ENCODE measurements at regions not wholly inside any gene's neighbourhood (a gene's known extent, or its start where the extent isn't known, plus 50 kb on each side); places are given as distances from the start of the nearest gene placed in this dataset.

DNA sequence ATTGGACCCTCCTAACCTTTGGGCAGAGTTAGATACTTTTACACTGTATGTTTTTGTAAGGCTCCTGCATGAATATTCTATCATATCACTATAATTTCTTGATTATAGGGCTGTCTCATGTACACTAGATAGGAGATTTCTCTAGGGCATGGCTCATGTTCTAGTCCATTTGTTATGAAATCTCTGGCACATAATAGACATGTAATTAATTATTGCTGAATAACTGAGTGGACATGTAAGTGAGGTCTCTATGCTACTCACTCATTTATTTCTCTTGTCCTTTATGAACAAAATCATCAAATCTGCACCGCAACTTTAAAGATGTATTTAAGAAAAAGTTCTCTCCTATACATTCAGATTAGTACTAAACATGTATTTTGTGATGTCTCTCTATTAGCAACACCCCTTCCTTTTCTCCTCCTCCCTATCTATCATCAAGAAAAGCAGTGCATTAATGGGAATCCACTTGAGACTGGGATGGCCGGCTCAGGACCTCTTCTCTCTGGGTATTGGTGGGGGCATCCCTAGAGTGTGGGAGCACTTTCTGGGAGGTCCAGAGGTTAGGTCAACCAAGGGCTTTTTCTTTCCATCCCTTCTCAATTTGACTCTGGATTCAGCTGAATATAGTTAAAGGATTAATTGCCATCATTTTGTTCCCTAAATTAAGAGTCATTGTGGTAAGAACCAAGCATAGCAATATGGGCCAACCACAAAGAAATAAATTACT, 168.0 kb upstream of the HMGA2 start:
- Histone ChIP-seq H2AFZ (ENCODE audit: low read depth, low read length, poor library complexity, severe bottlenecking) (no peak overlapping the region), H3K9me3 (ENCODE audit: control insufficient read depth in 1 of 2, insufficient read depth in 1 of 2, low read depth in 1 of 2, low read length in 2 of 2) (no peaks in the 10 kb centered on the region), H3K4me1 (ENCODE audit: control insufficient read depth in 1 of 2, insufficient read depth in 2 of 2, low read length in 2 of 2) (peaks cover 47 to 72% of the 10 kb centered on the region in 2 experiments), H3K9me2 (ENCODE audit: insufficient read depth) (no peaks in the 10 kb centered on the region), H4K20me1 (ENCODE audit: insufficient read depth) (no peaks in the 10 kb centered on the region), H3K36me3 (ENCODE audit: control insufficient read depth in 1 of 2, insufficient read depth in 2 of 2, low read length in 2 of 2) (no peaks in the 10 kb centered on the region), H3K4me2 (ENCODE audit: low read length) (peak overlapping the region; percentile 57), H3K27me3 (ENCODE audit: insufficient read depth, low read length) (no peaks in the 10 kb centered on the region), H3K27ac (ENCODE audit: low read depth, low read length) (peak overlapping the region; percentile 100), H3K4me3 (replicated peaks in 1 of 2; ENCODE audit: low read depth in 1 of 2, low read length in 2 of 2) (no peak overlapping the region), H3K79me2 (ENCODE audit: insufficient read depth, low read length) (no peaks in the 10 kb centered on the region), H3K9ac (ENCODE audit: low read length) (peak overlapping the region; percentile 58)
- ATAC-seq (peak; percentile 68), DNase-seq (ENCODE audit: low read depth, low spot score) (no peak)
- intact Hi-C loops (cut with micrococcal nuclease) = loop anchor here (2.0 kb wide), 3 partner anchors 54 to 168 kb away; partner anchors contain the start of gene HMGA2
- ChIA-PET POLR2A (interaction anchor here (0.9 to 2.3 kb wide), 10 partner anchors 8 to 350 kb away, joined by 3 to 15 read pairs (median 5); partner anchors contain the start of gene HMGA2), RAD21 (ENCODE audit: low non-redundant PET in 1 of 2, low total read pairs in 2 of 2, uncharacterized antibody in 2 of 2, unreplicated experiment in 2 of 2) (interaction anchor here in 1 of 2 experiments (1.0 kb wide), 1 partner anchor 54 kb away, joined by 3 read pairs; no protein-coding TSS in a partner anchor), CTCF (interaction anchor here (2.5 kb wide), 1 partner anchor 54 kb away, joined by 10 read pairs; no protein-coding TSS in a partner anchor)
- BruUV-seq (replicated peaks) = TSS peak; percentile 72
- no peak for TF ChIP-seq ELF1 (IDR thresholded peaks at IDR 0.05; ENCODE audit: borderline replicate concordance, low read depth)
- TF ChIP-seq CTCF (IDR thresholded peaks at IDR 0.05 in 2 of 3, conservative IDR thresholded peaks at IDR 0.05 in 1 of 3; ENCODE audit: borderline replicate concordance in 1 of 3, insufficient read depth in 1 of 3, low read depth in 2 of 3, low read length in 2 of 3) = no peak
- 0 out of 2 replicates have a peak, but pooled peaks have one; percentile 46 for TF ChIP-seq CEBPB (IDR thresholded peaks at IDR 0.05; ENCODE audit: low read depth)

- Histone ChIP-seq H3K9me3 (ENCODE audit: control insufficient read depth in 1 of 2, insufficient read depth in 1 of 2, low read depth in 1 of 2, low read length in 2 of 2) (no peaks in the 10 kb centered on the region), H3K4me1 (ENCODE audit: control insufficient read depth in 1 of 2, insufficient read depth in 2 of 2, low read length in 2 of 2) (peaks cover 47 to 72% of the 10 kb centered on the region in 2 experiments), H3K79me2 (ENCODE audit: insufficient read depth, low read length) (no peaks in the 10 kb centered on the region), H4K20me1 (ENCODE audit: insufficient read depth) (no peaks in the 10 kb centered on the region), H3K9ac (ENCODE audit: low read length) (peak overlapping the region; percentile 58), H3K27me3 (ENCODE audit: insufficient read depth, low read length) (no peaks in the 10 kb centered on the region), H3K4me2 (ENCODE audit: low read length) (peak overlapping the region; percentile 57), H3K36me3 (ENCODE audit: control insufficient read depth in 1 of 2, insufficient read depth in 2 of 2, low read length in 2 of 2) (no peaks in the 10 kb centered on the region), H3K9me2 (ENCODE audit: insufficient read depth) (no peaks in the 10 kb centered on the region), H3K4me3 (replicated peaks in 1 of 2; ENCODE audit: low read depth in 1 of 2, low read length in 2 of 2) (no peak overlapping the region), H2AFZ (ENCODE audit: low read depth, low read length, poor library complexity, severe bottlenecking) (no peak overlapping the region), H3K27ac (ENCODE audit: low read depth, low read length) (peak overlapping the region; percentile 100)
- DNase-seq (ENCODE audit: low read depth, low spot score) = peak; percentile 97
- ChIA-PET POLR2A (interaction anchor here (0.9 to 2.3 kb wide), 14 partner anchors 9 to 350 kb away, joined by 3 to 15 read pairs (median 4); partner anchors contain the start of gene HMGA2), CTCF (interaction anchor here (1.2 to 2.5 kb wide), 2 partner anchors 54 to 100 kb away, joined by 4 to 10 read pairs; no protein-coding TSS in a partner anchor), RAD21 (ENCODE audit: low non-redundant PET in 1 of 2, low total read pairs in 2 of 2, uncharacterized antibody in 2 of 2, unreplicated experiment in 2 of 2) (interaction anchor here in 1 of 2 experiments (1.0 kb wide), 1 partner anchor 54 kb away, joined by 3 read pairs; no protein-coding TSS in a partner anchor)
- BruUV-seq (replicated peaks) = no TSS peak
- intact Hi-C loops (cut with micrococcal nuclease) = loop anchor here (1.0 to 2.0 kb wide), 4 partner anchors 54 to 168 kb away; partner anchors contain the start of gene HMGA2
- peak; percentile 84 for ATAC-seq
- no peak for TF ChIP-seq POLR2A (IDR thresholded peaks at IDR 0.05; ENCODE audit: borderline replicate concordance, extremely low read depth, insufficient read depth, insufficient read length)
- TF ChIP-seq POLR2AphosphoS5 (IDR thresholded peaks at IDR 0.05; ENCODE audit: low read depth, low read length) = peak; percentile 67
- TF ChIP-seq SRF (IDR thresholded peaks at IDR 0.05; ENCODE audit: low read depth) = peak; percentile 91
- TF ChIP-seq EZH2phosphoT487 (IDR thresholded peaks at IDR 0.05; ENCODE audit: borderline replicate concordance) = no peak
- TF ChIP-seq YY1 (IDR thresholded peaks at IDR 0.05; ENCODE audit: extremely low read depth, insufficient replicate concordance, low read depth, low read length) = peak; percentile 82
- TF ChIP-seq CTCF (IDR thresholded peaks at IDR 0.05 in 2 of 3, conservative IDR thresholded peaks at IDR 0.05 in 1 of 3; ENCODE audit: borderline replicate concordance in 1 of 3, insufficient read depth in 1 of 3, low read depth in 2 of 3, low read length in 2 of 3) = no peak
- no peak for TF ChIP-seq ZNF274 (IDR thresholded peaks at IDR 0.05; ENCODE audit: low read depth, low read length)
- peak; percentile 100 for TF ChIP-seq JUND (IDR thresholded peaks at IDR 0.05)
- TF ChIP-seq, protein P1, sequence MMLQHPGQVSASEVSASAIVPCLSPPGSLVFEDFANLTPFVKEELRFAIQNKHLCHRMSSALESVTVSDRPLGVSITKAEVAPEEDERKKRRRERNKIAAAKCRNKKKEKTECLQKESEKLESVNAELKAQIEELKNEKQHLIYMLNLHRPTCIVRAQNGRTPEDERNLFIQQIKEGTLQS (IDR thresholded peaks at IDR 0.05) = peak; percentile 73; the same call in 1 of the 2 replicates
- TF ChIP-seq ZFX (IDR thresholded peaks at IDR 0.05) = no peak
- TF ChIP-seq, protein P2, sequence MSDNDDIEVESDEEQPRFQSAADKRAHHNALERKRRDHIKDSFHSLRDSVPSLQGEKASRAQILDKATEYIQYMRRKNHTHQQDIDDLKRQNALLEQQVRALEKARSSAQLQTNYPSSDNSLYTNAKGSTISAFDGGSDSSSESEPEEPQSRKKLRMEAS (IDR thresholded peaks at IDR 0.05) = peak; percentile 79
Observed at GRCh38 chr12:65656891-65657351, 167.4 kb upstream of the HMGA2 start.

Data from HCT116 (cell line).